GM12875 (cell line): ENCODE measurements at regions not wholly inside any gene's neighbourhood (a gene's known extent, or its start where the extent isn't known, plus 50 kb on each side); places are given as distances from the start of the nearest gene placed in this dataset.

Source experiments
- H3K4me3 ChIP-seq: one replicate; pipeline ENCODE4 v1.5.1; 2011; ENCODE audit warnings: low read depth, low read length, control low read depth
- TF ChIP-seq, protein P1 (sequence below): IDR thresholded peaks from 2 replicates; pipeline ENCODE4 v1.5.1; 2011; ENCODE audit warnings: low read depth, mild to moderate bottlenecking, control low read depth, inconsistent platforms, low read length, moderate library complexity, borderline replicate concordance; ENCODE audit not compliant: insufficient read depth

GRCh38 chr10:124287071-124287685 is 131.5 kb downstream of the OAT start:
- no peak overlapping the region for H3K4me3 ChIP-seq
- TF ChIP-seq, protein P1, sequence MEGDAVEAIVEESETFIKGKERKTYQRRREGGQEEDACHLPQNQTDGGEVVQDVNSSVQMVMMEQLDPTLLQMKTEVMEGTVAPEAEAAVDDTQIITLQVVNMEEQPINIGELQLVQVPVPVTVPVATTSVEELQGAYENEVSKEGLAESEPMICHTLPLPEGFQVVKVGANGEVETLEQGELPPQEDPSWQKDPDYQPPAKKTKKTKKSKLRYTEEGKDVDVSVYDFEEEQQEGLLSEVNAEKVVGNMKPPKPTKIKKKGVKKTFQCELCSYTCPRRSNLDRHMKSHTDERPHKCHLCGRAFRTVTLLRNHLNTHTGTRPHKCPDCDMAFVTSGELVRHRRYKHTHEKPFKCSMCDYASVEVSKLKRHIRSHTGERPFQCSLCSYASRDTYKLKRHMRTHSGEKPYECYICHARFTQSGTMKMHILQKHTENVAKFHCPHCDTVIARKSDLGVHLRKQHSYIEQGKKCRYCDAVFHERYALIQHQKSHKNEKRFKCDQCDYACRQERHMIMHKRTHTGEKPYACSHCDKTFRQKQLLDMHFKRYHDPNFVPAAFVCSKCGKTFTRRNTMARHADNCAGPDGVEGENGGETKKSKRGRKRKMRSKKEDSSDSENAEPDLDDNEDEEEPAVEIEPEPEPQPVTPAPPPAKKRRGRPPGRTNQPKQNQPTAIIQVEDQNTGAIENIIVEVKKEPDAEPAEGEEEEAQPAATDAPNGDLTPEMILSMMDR = no peak

DNA sequence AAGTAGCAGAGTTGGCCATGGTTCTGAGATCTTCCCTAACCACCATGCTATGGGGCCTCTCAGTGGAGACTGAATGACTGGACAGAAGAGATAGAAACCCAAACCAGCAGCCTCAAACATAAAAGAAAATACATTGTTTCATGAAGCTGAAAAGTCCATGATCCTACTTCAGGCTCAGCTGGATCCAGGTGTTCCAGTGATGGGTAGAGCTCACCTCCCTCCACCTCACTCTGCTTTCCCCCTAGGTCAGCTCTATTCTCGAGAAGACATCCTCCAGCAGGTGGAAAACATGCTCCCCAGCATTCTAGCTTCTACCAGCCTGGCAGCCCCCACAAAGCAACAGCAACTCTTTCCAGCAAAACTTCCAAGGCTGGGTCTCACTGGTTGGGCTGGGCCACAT is 132.1 kb downstream of the OAT start:
- TF ChIP-seq, protein P1 = no peak
- no peak overlapping the region for H3K4me3 ChIP-seq

DNA sequence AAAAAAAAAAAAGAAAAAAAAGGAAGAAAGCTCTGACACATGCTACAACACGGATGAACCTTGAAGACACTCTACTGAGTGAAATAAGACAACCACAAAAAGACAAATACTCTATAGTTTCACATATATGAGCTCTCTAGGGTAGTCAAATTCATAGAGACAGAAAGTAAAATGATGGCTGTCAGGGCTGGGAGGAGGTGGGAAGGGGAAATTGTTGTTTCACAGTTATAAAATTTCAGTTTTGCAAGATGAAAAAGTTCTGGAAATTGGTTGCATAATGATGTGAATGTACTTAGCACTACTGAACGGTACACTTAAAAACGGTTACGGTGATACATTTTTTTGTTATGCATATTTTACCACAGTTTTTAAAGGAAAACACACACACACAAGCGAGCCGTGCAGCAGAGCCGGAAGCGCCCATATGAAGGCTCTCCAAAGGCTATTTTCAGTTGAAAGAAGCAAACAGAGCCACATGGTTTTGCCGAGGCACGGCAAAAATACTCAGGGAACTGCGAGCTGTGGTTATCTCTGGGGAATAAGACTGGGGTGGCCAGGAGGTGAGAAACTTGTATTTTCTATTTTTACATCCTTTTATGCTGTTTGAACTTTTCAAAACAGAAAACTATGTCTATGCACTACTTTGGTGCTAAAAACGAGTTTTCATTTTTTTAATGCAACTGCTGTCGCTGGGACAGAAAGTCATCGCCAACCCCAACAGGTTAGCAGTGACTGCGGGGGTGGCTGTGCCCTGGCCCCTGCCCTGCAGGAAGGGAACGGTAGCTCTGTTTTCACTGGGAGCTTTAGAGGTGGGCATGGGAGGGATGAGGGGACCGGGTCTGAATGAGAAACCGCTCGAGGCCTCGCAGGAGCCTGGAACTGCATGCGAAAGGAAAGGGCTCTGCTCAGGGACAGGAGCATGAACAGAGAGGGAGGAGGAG is 132.9 kb downstream of the OAT start:
- no peak overlapping the region for H3K4me3 ChIP-seq
- TF ChIP-seq, protein P1 = no peak

DNA sequence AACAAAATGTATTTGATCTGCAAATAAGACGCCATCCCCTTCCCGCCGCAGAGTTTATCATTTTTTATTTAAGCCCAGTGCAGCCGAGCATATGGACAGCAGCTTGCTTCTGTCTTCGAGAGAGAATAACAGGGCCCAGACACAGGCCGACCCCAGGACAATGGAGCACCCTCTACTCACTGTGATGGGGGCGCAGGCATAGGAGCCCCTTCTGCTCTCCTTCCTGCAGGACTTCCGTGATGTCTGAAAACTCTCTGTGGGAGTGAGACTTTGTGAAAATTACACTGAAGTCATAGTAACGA is 134.8 kb downstream of the OAT start:
- H3K4me3 ChIP-seq = no peak overlapping the region
- TF ChIP-seq, protein P1 = no peak

GRCh38 chr10:124283215-124283948 is 135.3 kb downstream of the OAT start:
- no peak overlapping the region for H3K4me3 ChIP-seq
- TF ChIP-seq, protein P1 = no peak

GRCh38 chr10:124282326-124282725 is 136.4 kb downstream of the OAT start:
- H3K4me3 ChIP-seq = no peak overlapping the region
- TF ChIP-seq, protein P1 = no peak
